Progenitor cell of endocrine pancreas (in vitro differentiated cells): ENCODE measurements at regions not wholly inside any gene's neighbourhood (a gene's known extent, or its start where the extent isn't known, plus 50 kb on each side); places are given as distances from the start of the nearest gene placed in this dataset.

Source experiments
- DNase-seq: peaks from one replicate; pipeline ENCODE4 v3.0.0; 2021; ENCODE audit warnings: low spot score; ENCODE audit not compliant: unreplicated experiment
- H3K27ac Mint-ChIP-seq: 2 replicates; pipeline ENCODE4 v1.8.0; 2021; ENCODE audit warnings: mild to moderate bottlenecking, moderate library complexity, mixed read lengths
- H3K27me3 Mint-ChIP-seq: 2 replicates; pipeline ENCODE4 v1.8.0; 2021; ENCODE audit warnings: mixed read lengths
- H3K36me3 Mint-ChIP-seq: 2 replicates; pipeline ENCODE4 v1.8.0; 2022; ENCODE audit warnings: mixed read lengths; ENCODE audit not compliant: insufficient read depth
- H3K4me1 Mint-ChIP-seq: 2 replicates; pipeline ENCODE4 v1.8.0; 2021; ENCODE audit warnings: low read depth, mixed read lengths
- H3K4me3 Mint-ChIP-seq: 2 replicates; pipeline ENCODE4 v1.8.0; 2021; ENCODE audit warnings: low read depth, mild to moderate bottlenecking, moderate library complexity, mixed read lengths
- H3K9me3 Mint-ChIP-seq: 2 replicates; pipeline ENCODE4 v1.8.0; 2021; ENCODE audit warnings: low read depth, mixed read lengths
- CTCF ChIP-seq: fragments of 200-600 bp; sonication (generic); IDR thresholded peaks from one replicate; pipeline ENCODE4 v1.5.0; 2021; ENCODE audit warnings: antibody characterized with exemption, mild to moderate bottlenecking; ENCODE audit not compliant: unreplicated experiment

GRCh38 chr1:228940926-228941325, 205.6 kb downstream of the RHOU start:
- H3K27me3 Mint-ChIP-seq: peaks cover 5% of the 10 kb centered on the region
- H3K9me3 Mint-ChIP-seq: no peaks in the 10 kb centered on the region
- peaks cover 7% of the 10 kb centered on the region for H3K4me1 Mint-ChIP-seq
- H3K27ac Mint-ChIP-seq: no peak overlapping the region
- H3K36me3 Mint-ChIP-seq: no peaks in the 10 kb centered on the region
- H3K4me3 Mint-ChIP-seq: no peak overlapping the region
- TF ChIP-seq CTCF: no peak
- DNase-seq: no peak

- H3K36me3 Mint-ChIP-seq: no peaks in the 10 kb centered on the region
Observed at GRCh38 chr1:228941666-228942065, 206.4 kb downstream of the RHOU start.

GRCh38 chr1:228943436-228943835, 208.2 kb downstream of the RHOU start:
- Mint-ChIP-seq H3K36me3 (no peaks in the 10 kb centered on the region), H3K9me3 (no peaks in the 10 kb centered on the region), H3K4me1 (no peaks in the 10 kb centered on the region), H3K4me3 (no peak overlapping the region), H3K27me3 (peaks cover 5% of the 10 kb centered on the region), H3K27ac (no peak overlapping the region)
- no peak for TF ChIP-seq CTCF
- no peak for DNase-seq

More at GRCh38 chr1:228941666-228942065, 206.4 kb downstream of the RHOU start:
- Mint-ChIP-seq H3K4me1 (peaks cover 7% of the 10 kb centered on the region), H3K4me3 (no peak overlapping the region), H3K27me3 (peaks cover 5% of the 10 kb centered on the region), H3K9me3 (no peaks in the 10 kb centered on the region), H3K27ac (no peak overlapping the region)
- no peak for TF ChIP-seq CTCF
- DNase-seq: no peak

- H3K27ac Mint-ChIP-seq: no peak overlapping the region
- H3K9me3 Mint-ChIP-seq: no peaks in the 10 kb centered on the region
- no peak overlapping the region for H3K4me3 Mint-ChIP-seq
- TF ChIP-seq CTCF: no peak
- DNase-seq: no peak
- H3K36me3 Mint-ChIP-seq: no peaks in the 10 kb centered on the region
- peaks cover 5% of the 10 kb centered on the region for H3K27me3 Mint-ChIP-seq
- H3K4me1 Mint-ChIP-seq: no peaks in the 10 kb centered on the region
Observed at GRCh38 chr1:228944296-228944695, 209.0 kb downstream of the RHOU start.

- Mint-ChIP-seq H3K9me3 (no peaks in the 10 kb centered on the region), H3K4me3 (no peak overlapping the region), H3K4me1 (no peaks in the 10 kb centered on the region), H3K27me3 (peaks cover 5% of the 10 kb centered on the region), H3K27ac (no peak overlapping the region), H3K36me3 (no peaks in the 10 kb centered on the region)
- no peak for DNase-seq
- no peak for TF ChIP-seq CTCF
Observed at GRCh38 chr1:228944935-228945371, 209.7 kb downstream of the RHOU start.
